ENCODE measurements at regions not wholly inside any gene's neighbourhood (a gene's known extent, or its start where the extent isn't known, plus 50 kb on each side); places are given as distances from the start of the nearest gene placed in this dataset.
"Not testable (repeated sequence)": the region's sequence is repeated elsewhere in the genome, so short reads cannot be mapped to it uniquely, and the experiment has no call there.

- H3K36me3 ChIP-seq (ENCODE audit: insufficient read depth, low read length), result no peaks in the 10 kb centered on the region
- no peak overlapping the region for H3K4me3 ChIP-seq (ENCODE audit: low read length)
- H3K9me3 ChIP-seq (ENCODE audit: low read length), result no peaks in the 10 kb centered on the region
- H3K27ac ChIP-seq (ENCODE audit: low read length), result no peak overlapping the region
- no peaks in the 10 kb centered on the region for H3K79me2 ChIP-seq (ENCODE audit: low read length)
- H4K20me1 ChIP-seq (ENCODE audit: insufficient read depth, low read depth, low read length), result no peaks in the 10 kb centered on the region
- H3K9ac ChIP-seq (ENCODE audit: low read length), result no peak overlapping the region
- no peak overlapping the region for H3K4me2 ChIP-seq (ENCODE audit: low read depth, low read length, poor library complexity, severe bottlenecking)
- H3K27me3 ChIP-seq (ENCODE audit: low read length), result no peaks in the 10 kb centered on the region
- DNase-seq, result peak; percentile 76
- no peak overlapping the region for H2AFZ ChIP-seq (ENCODE audit: low read length)
- no peaks in the 10 kb centered on the region for H3K9me2 ChIP-seq (replicated peaks; ENCODE audit: insufficient read depth, low read length)
- no peaks in the 10 kb centered on the region for H3K4me1 ChIP-seq (ENCODE audit: low read length)
These were observed 125.2 kb upstream of the PTBP2 start for GRCh38 chr1:96596226-96596922.

- Histone ChIP-seq H4K20me1 (ENCODE audit: insufficient read depth, low read depth, low read length) (no peaks in the 10 kb centered on the region), H2AFZ (ENCODE audit: low read length) (no peak overlapping the region), H3K4me1 (ENCODE audit: low read length) (no peaks in the 10 kb centered on the region), H3K36me3 (ENCODE audit: insufficient read depth, low read length) (no peaks in the 10 kb centered on the region), H3K4me3 (ENCODE audit: low read length) (no peak overlapping the region), H3K27ac (ENCODE audit: low read length) (no peak overlapping the region), H3K27me3 (ENCODE audit: low read length) (no peaks in the 10 kb centered on the region), H3K9me2 (replicated peaks; ENCODE audit: insufficient read depth, low read length) (no peaks in the 10 kb centered on the region), H3K9me3 (ENCODE audit: low read length) (no peaks in the 10 kb centered on the region), H3K79me2 (ENCODE audit: low read length) (no peaks in the 10 kb centered on the region), H3K4me2 (ENCODE audit: low read depth, low read length, poor library complexity, severe bottlenecking) (no peak overlapping the region), H3K9ac (ENCODE audit: low read length) (no peak overlapping the region)
- no peak for DNase-seq
These were observed 124.4 kb upstream of the PTBP2 start for GRCh38 chr1:96597218-96597617.

- H4K20me1 ChIP-seq (ENCODE audit: insufficient read depth, low read depth, low read length), result no peaks in the 10 kb centered on the region
- no peak overlapping the region for H3K4me3 ChIP-seq (ENCODE audit: low read length)
- no peak overlapping the region for H3K9ac ChIP-seq (ENCODE audit: low read length)
- no peak overlapping the region for H3K4me2 ChIP-seq (ENCODE audit: low read depth, low read length, poor library complexity, severe bottlenecking)
- no peak overlapping the region for H3K27ac ChIP-seq (ENCODE audit: low read length)
- no peaks in the 10 kb centered on the region for H3K79me2 ChIP-seq (ENCODE audit: low read length)
- no peaks in the 10 kb centered on the region for H3K27me3 ChIP-seq (ENCODE audit: low read length)
- no peaks in the 10 kb centered on the region for H3K9me2 ChIP-seq (replicated peaks; ENCODE audit: insufficient read depth, low read length)
- H2AFZ ChIP-seq (ENCODE audit: low read length), result no peak overlapping the region
- H3K36me3 ChIP-seq (ENCODE audit: insufficient read depth, low read length), result no peaks in the 10 kb centered on the region
- no peaks in the 10 kb centered on the region for H3K9me3 ChIP-seq (ENCODE audit: low read length)
- DNase-seq, result no peak
- no peaks in the 10 kb centered on the region for H3K4me1 ChIP-seq (ENCODE audit: low read length)
These were observed 123.0 kb upstream of the PTBP2 start for GRCh38 chr1:96598416-96599168.

GRCh38 chr1:96604620-96605019 is 117.0 kb upstream of the PTBP2 start:
- H3K79me2 ChIP-seq (ENCODE audit: low read length); H3K4me2 ChIP-seq (ENCODE audit: low read depth, low read length, poor library complexity, severe bottlenecking): not testable (repeated sequence)

GRCh38 chr1:96617375-96617774 is 104.2 kb upstream of the PTBP2 start:
- not testable (repeated sequence) for H3K4me1 ChIP-seq (ENCODE audit: low read length); H3K79me2 ChIP-seq (ENCODE audit: low read length); H3K9ac ChIP-seq (ENCODE audit: low read length); H3K9me3 ChIP-seq (ENCODE audit: low read length); H3K27me3 ChIP-seq (ENCODE audit: low read length); H3K27ac ChIP-seq (ENCODE audit: low read length); H3K9me2 ChIP-seq (replicated peaks; ENCODE audit: insufficient read depth, low read length); H4K20me1 ChIP-seq (ENCODE audit: insufficient read depth, low read depth, low read length); H3K4me3 ChIP-seq (ENCODE audit: low read length); H3K36me3 ChIP-seq (ENCODE audit: insufficient read depth, low read length); DNase-seq; H3K4me2 ChIP-seq (ENCODE audit: low read depth, low read length, poor library complexity, severe bottlenecking); H2AFZ ChIP-seq (ENCODE audit: low read length)

More at GRCh38 chr1:96604620-96605019, 117.0 kb upstream of the PTBP2 start:
- not testable (repeated sequence) for H3K9me3 ChIP-seq (ENCODE audit: low read length); H3K4me3 ChIP-seq (ENCODE audit: low read length); H2AFZ ChIP-seq (ENCODE audit: low read length); H3K27me3 ChIP-seq (ENCODE audit: low read length); H4K20me1 ChIP-seq (ENCODE audit: insufficient read depth, low read depth, low read length); H3K27ac ChIP-seq (ENCODE audit: low read length); H3K9me2 ChIP-seq (replicated peaks; ENCODE audit: insufficient read depth, low read length); DNase-seq; H3K36me3 ChIP-seq (ENCODE audit: insufficient read depth, low read length); H3K9ac ChIP-seq (ENCODE audit: low read length); H3K4me1 ChIP-seq (ENCODE audit: low read length)

- Histone ChIP-seq H3K4me3 (ENCODE audit: low read length) (no peak overlapping the region), H3K9ac (ENCODE audit: low read length) (no peak overlapping the region), H4K20me1 (ENCODE audit: insufficient read depth, low read depth, low read length) (no peaks in the 10 kb centered on the region), H3K27me3 (ENCODE audit: low read length) (no peaks in the 10 kb centered on the region), H3K9me3 (ENCODE audit: low read length) (no peaks in the 10 kb centered on the region), H3K36me3 (ENCODE audit: insufficient read depth, low read length) (no peaks in the 10 kb centered on the region), H3K4me2 (ENCODE audit: low read depth, low read length, poor library complexity, severe bottlenecking) (no peak overlapping the region), H2AFZ (ENCODE audit: low read length) (no peak overlapping the region), H3K9me2 (replicated peaks; ENCODE audit: insufficient read depth, low read length) (no peaks in the 10 kb centered on the region), H3K79me2 (ENCODE audit: low read length) (no peaks in the 10 kb centered on the region), H3K4me1 (ENCODE audit: low read length) (no peaks in the 10 kb centered on the region), H3K27ac (ENCODE audit: low read length) (no peak overlapping the region)
- DNase-seq, result no peak
These were observed 89.4 kb upstream of the PTBP2 start for GRCh38 chr1:96632045-96632664.

GRCh38 chr1:96633695-96634094 is 87.9 kb upstream of the PTBP2 start:
- no peaks in the 10 kb centered on the region for H3K9me2 ChIP-seq (replicated peaks; ENCODE audit: insufficient read depth, low read length)

GRCh38 chr1:96634883-96635282 is 86.7 kb upstream of the PTBP2 start:
- Histone ChIP-seq H2AFZ (ENCODE audit: low read length) (no peak overlapping the region), H3K4me3 (ENCODE audit: low read length) (no peak overlapping the region), H3K36me3 (ENCODE audit: insufficient read depth, low read length) (no peaks in the 10 kb centered on the region), H4K20me1 (ENCODE audit: insufficient read depth, low read depth, low read length) (no peaks in the 10 kb centered on the region), H3K4me1 (ENCODE audit: low read length) (no peaks in the 10 kb centered on the region), H3K9ac (ENCODE audit: low read length) (no peak overlapping the region), H3K27me3 (ENCODE audit: low read length) (no peaks in the 10 kb centered on the region), H3K9me2 (replicated peaks; ENCODE audit: insufficient read depth, low read length) (no peaks in the 10 kb centered on the region), H3K79me2 (ENCODE audit: low read length) (no peaks in the 10 kb centered on the region), H3K4me2 (ENCODE audit: low read depth, low read length, poor library complexity, severe bottlenecking) (no peak overlapping the region), H3K9me3 (ENCODE audit: low read length) (no peaks in the 10 kb centered on the region), H3K27ac (ENCODE audit: low read length) (no peak overlapping the region)
- DNase-seq, result no peak

More at GRCh38 chr1:96633695-96634094, 87.9 kb upstream of the PTBP2 start:
- no peak for DNase-seq
- H3K27ac ChIP-seq (ENCODE audit: low read length), result no peak overlapping the region
- no peaks in the 10 kb centered on the region for H3K9me3 ChIP-seq (ENCODE audit: low read length)
- H3K4me3 ChIP-seq (ENCODE audit: low read length), result no peak overlapping the region
- no peaks in the 10 kb centered on the region for H3K4me1 ChIP-seq (ENCODE audit: low read length)
- no peaks in the 10 kb centered on the region for H3K27me3 ChIP-seq (ENCODE audit: low read length)
- H3K9ac ChIP-seq (ENCODE audit: low read length), result no peak overlapping the region
- no peaks in the 10 kb centered on the region for H3K79me2 ChIP-seq (ENCODE audit: low read length)
- no peaks in the 10 kb centered on the region for H4K20me1 ChIP-seq (ENCODE audit: insufficient read depth, low read depth, low read length)
- H2AFZ ChIP-seq (ENCODE audit: low read length), result no peak overlapping the region
- H3K4me2 ChIP-seq (ENCODE audit: low read depth, low read length, poor library complexity, severe bottlenecking), result no peak overlapping the region
- no peaks in the 10 kb centered on the region for H3K36me3 ChIP-seq (ENCODE audit: insufficient read depth, low read length)
